Gastrocnemius medialis (tissue), 4 donors: ENCODE measurements at regions not wholly inside any gene's neighbourhood (a gene's known extent, or its start where the extent isn't known, plus 50 kb on each side); places are given as distances from the start of the nearest gene placed in this dataset.

Source experiments
- POLR2A ChIP-seq, 2 donors: fragments of 450-650 bp; IDR thresholded peaks; one replicate each; pipeline ENCODE4 v1.6.1; 2017; ENCODE audit warnings: antibody characterized with exemption in 2 of 2, mild to moderate bottlenecking in 2 of 2, moderate library complexity in 2 of 2
- TF ChIP-seq, protein P1 (sequence below), 5 experiments: fragments of 450-650 bp in 3 of 5; fragments of 200-600 bp in 2 of 5; sonication (generic) in 2 of 5; IDR thresholded peaks in 4 of 5; conservative IDR thresholded peaks in 1 of 5; 1 replicate in 4 of 5; 2 replicates in 1 of 5; pipeline ENCODE4 v1.5.1; 2016 to 2019; ENCODE audit warnings: antibody characterized with exemption in 5 of 5, mild to moderate bottlenecking in 3 of 5, moderate library complexity in 3 of 5

DNA sequence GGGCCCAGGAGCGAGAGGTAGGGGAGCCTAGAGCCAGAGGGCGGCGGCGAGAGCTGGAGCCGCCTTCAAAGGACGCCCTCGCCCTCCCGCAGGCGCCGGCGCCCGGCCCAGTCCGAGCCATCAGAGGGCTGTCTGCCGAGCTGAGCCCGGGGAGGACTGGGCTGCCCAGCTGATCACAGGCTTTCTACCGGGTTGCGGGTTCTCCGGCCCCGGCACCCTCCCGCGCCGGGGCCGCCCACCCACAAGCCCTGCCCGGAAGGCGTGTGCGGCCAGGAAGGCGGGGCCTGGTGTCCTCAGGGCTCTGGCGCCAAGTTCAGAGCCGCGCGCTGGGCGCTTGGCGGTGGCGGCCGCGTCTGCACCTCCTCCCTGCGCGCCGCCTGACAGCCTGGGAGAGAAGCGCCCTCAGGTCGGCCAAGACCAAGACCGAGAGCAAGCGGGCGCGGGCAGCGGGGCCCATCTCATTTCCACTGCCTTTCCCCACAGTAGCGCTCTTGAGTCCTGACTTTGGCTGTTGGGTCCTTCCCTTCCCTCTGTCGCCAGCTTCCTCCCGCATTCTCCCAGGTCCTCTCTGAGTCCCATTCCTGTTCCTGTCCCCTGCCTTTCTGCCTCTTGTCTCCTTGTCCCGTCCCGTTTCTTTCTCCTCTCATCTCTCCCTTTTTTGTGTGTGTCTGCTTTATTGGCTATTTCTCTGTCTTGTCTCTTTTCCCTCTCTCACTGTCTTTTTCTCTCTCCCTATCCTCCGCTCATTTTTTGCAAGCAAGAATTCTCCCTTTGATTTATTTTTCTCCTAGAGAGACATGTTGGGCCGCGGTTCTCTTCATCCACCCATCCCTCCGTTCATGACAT lies 60.6 kb upstream of the MSMB start:
- TF ChIP-seq, protein P1, sequence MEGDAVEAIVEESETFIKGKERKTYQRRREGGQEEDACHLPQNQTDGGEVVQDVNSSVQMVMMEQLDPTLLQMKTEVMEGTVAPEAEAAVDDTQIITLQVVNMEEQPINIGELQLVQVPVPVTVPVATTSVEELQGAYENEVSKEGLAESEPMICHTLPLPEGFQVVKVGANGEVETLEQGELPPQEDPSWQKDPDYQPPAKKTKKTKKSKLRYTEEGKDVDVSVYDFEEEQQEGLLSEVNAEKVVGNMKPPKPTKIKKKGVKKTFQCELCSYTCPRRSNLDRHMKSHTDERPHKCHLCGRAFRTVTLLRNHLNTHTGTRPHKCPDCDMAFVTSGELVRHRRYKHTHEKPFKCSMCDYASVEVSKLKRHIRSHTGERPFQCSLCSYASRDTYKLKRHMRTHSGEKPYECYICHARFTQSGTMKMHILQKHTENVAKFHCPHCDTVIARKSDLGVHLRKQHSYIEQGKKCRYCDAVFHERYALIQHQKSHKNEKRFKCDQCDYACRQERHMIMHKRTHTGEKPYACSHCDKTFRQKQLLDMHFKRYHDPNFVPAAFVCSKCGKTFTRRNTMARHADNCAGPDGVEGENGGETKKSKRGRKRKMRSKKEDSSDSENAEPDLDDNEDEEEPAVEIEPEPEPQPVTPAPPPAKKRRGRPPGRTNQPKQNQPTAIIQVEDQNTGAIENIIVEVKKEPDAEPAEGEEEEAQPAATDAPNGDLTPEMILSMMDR (IDR thresholded peaks at IDR 0.05 in 4 of 5, conservative IDR thresholded peaks at IDR 0.05 in 1 of 5), result peak in 1 of 5 experiments; percentile 13
- TF ChIP-seq POLR2A (IDR thresholded peaks at IDR 0.05), result no peak
